BJ (cell line): ENCODE measurements at regions not wholly inside any gene's neighbourhood (a gene's known extent, or its start where the extent isn't known, plus 50 kb on each side); places are given as distances from the start of the nearest gene placed in this dataset.

Experiments
- CTCF ChIA-PET: fragments of 350-600 bp; formaldehyde crosslinking; extraction: SDS; loops from one replicate; lab custom pipeline; 2021; ENCODE audit warnings: antibody characterized with exemption, inconsistent platforms; lab: Yijun Ruan, JAX
- POLR2A ChIA-PET: fragments of 300-600 bp; sonication (Branson Sonifier 250); formaldehyde crosslinking; extraction: SDS; loops from one replicate; lab custom pipeline; 2021; ENCODE audit warnings: antibody characterized with exemption; lab: Charles Lee
- DNase-seq: peaks from one replicate; pipeline ENCODE4 v3.0.0-alpha.2; 2011; ENCODE audit warnings: low read depth
- H3K27me3 ChIP-seq: 2 replicates; pipeline ENCODE4 v1.6.0; 2011; ENCODE audit warnings: low read length; ENCODE audit not compliant: control insufficient read depth, insufficient read depth
- H3K36me3 ChIP-seq: 2 replicates; pipeline ENCODE4 v1.5.1; 2011; ENCODE audit warnings: low read length; ENCODE audit not compliant: control insufficient read depth, insufficient read depth
- H3K4me3 ChIP-seq: 2 replicates; pipeline ENCODE4 v1.5.1; 2011; ENCODE audit warnings: low read depth, mild to moderate bottlenecking, control low read depth, low read length
- TF ChIP-seq, protein P1 (sequence below): IDR thresholded peaks from 2 replicates; pipeline ENCODE4 v1.5.1; 2011; ENCODE audit warnings: low read depth, mild to moderate bottlenecking, control low read depth, inconsistent platforms, low read length, moderate library complexity; ENCODE audit not compliant: insufficient read depth

DNA sequence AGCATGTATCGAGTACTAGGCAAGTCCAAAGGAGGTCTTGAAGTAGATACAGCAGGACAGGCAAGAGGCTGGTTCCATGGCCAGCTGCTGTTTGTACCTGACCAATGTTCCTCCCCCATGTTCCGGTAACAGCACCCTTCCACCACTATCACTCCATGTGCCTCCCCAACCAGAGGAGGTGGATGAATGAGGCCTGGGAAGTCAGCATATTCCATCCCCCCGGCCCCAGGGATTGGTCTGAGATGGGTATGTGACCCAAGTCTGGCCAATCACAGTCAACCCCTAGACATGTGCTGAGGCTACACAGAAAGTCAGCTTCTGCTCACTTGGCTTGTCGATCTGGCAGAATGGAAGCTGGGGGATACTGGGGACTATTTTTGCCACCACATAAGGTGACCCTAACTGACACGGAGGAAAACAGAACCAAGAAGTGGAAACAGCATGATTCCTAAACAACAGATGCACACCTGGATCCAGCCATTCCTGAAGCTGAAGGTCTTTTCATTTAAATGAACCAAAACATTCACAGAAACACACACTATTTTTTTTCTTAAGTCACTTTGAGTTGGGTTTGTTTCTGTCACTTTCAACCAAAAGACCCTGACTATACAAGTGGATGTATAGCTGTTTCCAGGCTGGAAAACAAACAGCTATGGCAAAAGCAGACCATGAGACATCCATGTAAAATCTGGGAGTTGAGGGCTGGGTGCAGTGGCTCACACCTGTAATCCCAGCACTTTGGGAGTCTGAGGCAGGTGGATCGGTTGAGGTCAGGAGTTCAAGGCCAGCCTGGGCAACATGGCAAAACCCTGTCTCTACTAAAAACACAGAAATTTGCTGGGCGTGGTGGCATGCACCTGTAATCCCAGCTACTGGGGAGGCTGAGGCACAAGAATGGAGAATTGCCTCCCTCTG lies 70.4 kb upstream of the PTPN1 start:
- TF ChIP-seq, protein P1, sequence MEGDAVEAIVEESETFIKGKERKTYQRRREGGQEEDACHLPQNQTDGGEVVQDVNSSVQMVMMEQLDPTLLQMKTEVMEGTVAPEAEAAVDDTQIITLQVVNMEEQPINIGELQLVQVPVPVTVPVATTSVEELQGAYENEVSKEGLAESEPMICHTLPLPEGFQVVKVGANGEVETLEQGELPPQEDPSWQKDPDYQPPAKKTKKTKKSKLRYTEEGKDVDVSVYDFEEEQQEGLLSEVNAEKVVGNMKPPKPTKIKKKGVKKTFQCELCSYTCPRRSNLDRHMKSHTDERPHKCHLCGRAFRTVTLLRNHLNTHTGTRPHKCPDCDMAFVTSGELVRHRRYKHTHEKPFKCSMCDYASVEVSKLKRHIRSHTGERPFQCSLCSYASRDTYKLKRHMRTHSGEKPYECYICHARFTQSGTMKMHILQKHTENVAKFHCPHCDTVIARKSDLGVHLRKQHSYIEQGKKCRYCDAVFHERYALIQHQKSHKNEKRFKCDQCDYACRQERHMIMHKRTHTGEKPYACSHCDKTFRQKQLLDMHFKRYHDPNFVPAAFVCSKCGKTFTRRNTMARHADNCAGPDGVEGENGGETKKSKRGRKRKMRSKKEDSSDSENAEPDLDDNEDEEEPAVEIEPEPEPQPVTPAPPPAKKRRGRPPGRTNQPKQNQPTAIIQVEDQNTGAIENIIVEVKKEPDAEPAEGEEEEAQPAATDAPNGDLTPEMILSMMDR: no peak
- POLR2A ChIA-PET: no interaction called here
- Histone ChIP-seq H3K36me3 (no peaks in the 10 kb centered on the region), H3K4me3 (no peak overlapping the region), H3K27me3 (no peaks in the 10 kb centered on the region)
- CTCF ChIA-PET: interaction anchor here (0.7 to 1.6 kb wide), 5 partner anchors 10 to 263 kb away, joined by 3 to 9 read pairs (median 3); no protein-coding TSS in a partner anchor
- no peak for DNase-seq

DNA sequence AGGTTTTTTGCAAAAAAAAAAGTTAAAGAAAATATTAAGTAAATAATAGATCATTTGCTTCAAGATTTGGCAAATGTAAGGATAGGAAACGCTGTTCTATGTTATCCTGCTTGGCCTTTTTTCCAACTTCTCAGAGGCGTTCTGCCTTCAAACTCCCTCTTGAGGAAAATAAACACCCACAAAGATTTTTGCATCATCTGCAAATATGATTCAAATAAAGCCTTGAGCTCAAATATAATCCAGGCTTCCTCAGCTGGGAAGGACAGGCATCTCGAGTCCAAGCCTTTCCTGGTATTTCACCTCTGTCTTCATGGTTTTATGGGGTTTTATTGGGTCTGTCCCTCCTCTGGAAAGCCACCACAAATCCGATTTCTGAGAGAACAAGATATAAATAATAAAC lies 67.7 kb upstream of the PTPN1 start:
- CTCF ChIA-PET: no interaction called here
- Histone ChIP-seq H3K4me3 (no peak overlapping the region), H3K27me3 (0 out of 2 replicates have a peak, but pooled peaks cover 2% of the 10 kb centered on the region), H3K36me3 (no peaks in the 10 kb centered on the region)
- TF ChIP-seq, protein P1: no peak
- POLR2A ChIA-PET: no interaction called here
- no peak for DNase-seq

DNA sequence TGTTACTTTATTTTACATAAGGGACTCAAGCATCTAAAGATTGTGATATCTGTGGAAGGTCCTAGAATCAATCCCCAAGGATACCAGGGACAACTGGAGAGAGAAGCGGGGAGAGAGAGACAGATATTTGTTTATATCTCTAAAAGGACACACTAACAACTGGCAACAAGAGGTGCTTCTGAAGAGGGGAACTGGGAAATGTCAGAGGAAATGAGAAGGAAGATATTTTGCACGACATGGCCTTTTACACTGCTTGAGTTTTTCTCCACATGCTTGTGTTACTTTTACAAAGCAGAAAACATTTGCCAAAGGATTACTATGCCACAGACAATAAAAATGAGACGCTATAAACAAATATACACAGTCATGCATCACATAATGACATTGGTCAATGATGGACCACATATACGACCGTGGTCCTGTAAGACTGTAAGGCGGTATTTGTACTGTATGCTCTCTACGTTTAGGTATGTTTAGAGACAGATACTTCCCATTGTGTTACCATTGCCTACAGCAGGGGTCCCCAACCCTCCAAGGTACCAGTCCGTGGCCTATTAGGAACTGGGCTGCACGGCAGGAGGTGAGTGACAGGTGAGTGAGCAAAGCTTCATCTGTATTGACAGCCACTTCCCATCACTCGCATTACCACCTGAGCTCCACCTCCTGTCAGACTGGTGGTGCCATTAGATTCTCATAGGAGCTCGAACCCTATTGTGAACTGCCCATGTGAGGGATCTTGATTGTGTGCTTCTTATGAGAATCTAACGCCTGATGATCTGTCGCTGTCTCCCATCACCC lies 64.6 kb upstream of the PTPN1 start:
- CTCF ChIA-PET: interaction anchor here (1.1 kb wide), 1 partner anchor 11 kb away, joined by 4 read pairs; no protein-coding TSS in a partner anchor
- Histone ChIP-seq H3K36me3 (no peaks in the 10 kb centered on the region), H3K27me3 (0 out of 2 replicates have a peak, but pooled peaks cover 2% of the 10 kb centered on the region), H3K4me3 (no peak overlapping the region)
- DNase-seq: no peak
- TF ChIP-seq, protein P1: no peak
- POLR2A ChIA-PET: no interaction called here

DNA sequence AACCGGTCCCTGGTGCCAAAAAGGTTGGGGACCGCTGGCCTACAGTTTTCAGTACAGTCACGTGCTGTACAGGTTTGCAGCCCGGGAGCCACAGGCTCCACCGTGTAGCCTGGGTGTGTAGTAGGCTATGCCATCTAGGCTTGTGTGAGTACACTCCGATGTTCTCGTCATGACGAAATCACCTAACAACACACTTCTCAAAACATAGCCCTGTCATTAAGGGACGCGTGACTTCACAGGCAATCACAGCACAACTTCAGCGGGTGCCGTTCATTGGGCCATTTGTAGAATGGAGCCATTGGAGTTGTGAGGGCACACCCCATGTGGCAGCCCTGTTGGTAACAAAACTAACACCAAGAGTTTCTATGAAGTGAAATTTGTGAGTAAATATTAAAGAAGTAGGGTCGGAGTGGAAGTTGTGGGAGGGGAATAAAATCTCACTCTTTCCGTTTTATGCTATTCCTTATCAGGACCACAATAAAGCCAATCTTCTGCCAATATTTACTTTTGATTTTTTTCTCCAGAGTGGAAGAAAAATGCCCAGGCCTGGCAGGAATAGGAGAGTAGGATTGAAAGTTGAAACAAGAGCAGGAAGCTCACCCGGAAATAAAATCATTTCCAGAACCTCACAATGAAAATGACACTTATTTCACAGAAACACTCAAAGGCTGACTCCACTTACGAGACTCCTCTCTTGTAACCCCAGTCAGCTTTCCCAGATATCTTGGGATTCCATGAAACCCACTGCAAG lies 63.7 kb upstream of the PTPN1 start:
- 0 out of 2 replicates have a peak, but pooled peaks cover 2% of the 10 kb centered on the region for H3K27me3 ChIP-seq
- H3K36me3 ChIP-seq: no peaks in the 10 kb centered on the region
- CTCF ChIA-PET: no interaction called here
- POLR2A ChIA-PET: interaction anchor here (0.7 kb wide), 1 partner anchor 549 kb away, joined by 3 read pairs; no protein-coding TSS in a partner anchor
- no peak overlapping the region for H3K4me3 ChIP-seq
- no peak for DNase-seq
- TF ChIP-seq, protein P1: no peak
